ENCODE measurements at regions not wholly inside any gene's neighbourhood (a gene's known extent, or its start where the extent isn't known, plus 50 kb on each side); places are given as distances from the start of the nearest gene placed in this dataset.

DNA sequence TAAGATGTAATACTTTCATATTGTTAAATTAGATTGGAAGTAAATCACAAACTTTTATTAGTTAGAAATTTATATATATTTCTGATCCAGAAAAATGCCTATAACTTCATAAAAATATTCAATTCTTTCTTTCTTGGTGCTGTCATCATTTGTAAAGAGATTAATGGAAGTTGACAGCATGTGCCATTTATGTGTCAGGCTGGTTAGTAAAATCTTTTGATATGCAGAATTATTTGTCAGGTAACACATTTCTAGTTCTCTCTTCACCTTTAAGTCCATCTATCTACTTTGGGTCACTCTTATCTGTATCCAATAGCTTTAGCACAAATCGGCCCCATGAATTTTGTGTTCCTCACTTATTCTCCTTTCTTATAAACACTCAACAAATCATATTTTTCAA is 102.9 kb downstream of the ISL1 start:
- 83% methylated on average over 1 of the region's 1 CpG for WGBS (ENCODE audit: insufficient coverage)
- no peak for DNase-seq
- H3K4me1 ChIP-seq (ENCODE audit: control insufficient read depth, insufficient read depth, low read length): no peaks in the 10 kb centered on the region
- no peak overlapping the region for H3K4me3 ChIP-seq (ENCODE audit: low read length)
- no peaks in the 10 kb centered on the region for H3K36me3 ChIP-seq (ENCODE audit: control insufficient read depth, insufficient read depth, low read length)
- no peaks in the 10 kb centered on the region for H3K9me3 ChIP-seq (replicated peaks; ENCODE audit: control insufficient read depth, low read depth, low read length)
- H3K27me3 ChIP-seq (ENCODE audit: control insufficient read depth, insufficient read depth, low read length): no peaks in the 10 kb centered on the region
- no peak overlapping the region for H3K27ac ChIP-seq (ENCODE audit: low read length)

DNA sequence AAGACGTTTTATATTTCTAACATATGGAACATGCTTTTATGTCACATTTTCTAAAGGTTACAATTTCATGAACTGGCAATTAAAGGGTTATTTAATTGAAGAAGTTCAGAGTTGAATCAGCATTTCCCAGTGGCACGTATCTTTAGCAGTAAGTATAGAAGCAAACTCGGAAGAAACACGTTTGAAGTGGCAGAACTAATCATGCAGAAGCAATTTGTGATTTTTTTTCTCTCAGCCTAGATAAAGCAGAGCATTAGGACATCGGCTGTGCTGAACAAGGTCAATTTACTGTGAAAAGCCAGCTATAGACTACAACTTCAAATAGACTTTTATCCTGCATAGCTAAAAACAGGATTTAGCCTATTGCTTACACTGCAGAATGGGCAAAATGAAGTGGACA is 104.7 kb downstream of the ISL1 start:
- H3K27me3 ChIP-seq (ENCODE audit: control insufficient read depth, insufficient read depth, low read length): no peaks in the 10 kb centered on the region
- H3K4me1 ChIP-seq (ENCODE audit: control insufficient read depth, insufficient read depth, low read length): no peaks in the 10 kb centered on the region
- H3K27ac ChIP-seq (ENCODE audit: low read length): no peak overlapping the region
- no peak overlapping the region for H3K4me3 ChIP-seq (ENCODE audit: low read length)
- DNase-seq: no peak
- 4% methylated on average over 4 of the region's 5 CpGs for WGBS (ENCODE audit: insufficient coverage)
- no peaks in the 10 kb centered on the region for H3K36me3 ChIP-seq (ENCODE audit: control insufficient read depth, insufficient read depth, low read length)
- no peaks in the 10 kb centered on the region for H3K9me3 ChIP-seq (replicated peaks; ENCODE audit: control insufficient read depth, low read depth, low read length)

DNA sequence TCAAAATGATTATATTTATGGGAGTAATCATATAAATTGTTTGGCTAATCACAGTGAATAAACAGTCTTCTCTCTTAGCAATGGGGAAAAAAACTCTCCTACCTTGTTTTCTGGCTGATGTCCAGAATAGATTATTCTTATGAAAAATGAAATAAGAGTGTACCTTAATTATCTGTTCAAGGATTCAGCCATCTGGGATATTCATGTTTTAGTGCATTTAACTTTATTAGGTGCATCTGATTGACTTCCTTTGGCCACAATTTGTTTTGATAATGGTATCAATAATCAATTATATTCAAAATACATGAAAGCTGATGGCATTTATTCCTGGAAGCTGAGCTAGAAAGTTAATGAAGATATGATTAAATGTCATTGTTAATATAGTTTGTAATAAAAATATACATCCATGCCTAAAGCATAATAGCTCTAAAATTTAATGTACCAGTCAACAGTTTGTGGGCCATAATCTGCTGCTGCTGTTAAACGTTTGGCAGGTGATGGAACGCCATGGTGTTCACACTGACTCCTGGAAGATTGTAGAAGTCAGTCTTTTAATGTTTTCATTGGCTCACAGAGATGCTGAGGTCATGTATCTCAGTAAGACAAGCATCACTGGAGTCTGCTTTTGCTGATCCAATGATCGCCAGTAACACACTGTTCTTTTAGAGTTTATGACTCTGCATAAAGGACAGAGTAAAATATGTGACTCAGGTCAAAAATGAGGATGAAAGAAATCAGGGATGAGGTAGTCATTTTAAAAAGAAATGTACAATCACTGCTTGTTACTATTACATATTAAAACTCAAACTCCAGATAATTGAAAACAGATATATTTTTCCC is 105.8 kb downstream of the ISL1 start:
- Histone ChIP-seq H3K27ac (ENCODE audit: low read length) (no peak overlapping the region), H3K4me1 (ENCODE audit: control insufficient read depth, insufficient read depth, low read length) (no peaks in the 10 kb centered on the region), H3K9me3 (replicated peaks; ENCODE audit: control insufficient read depth, low read depth, low read length) (no peaks in the 10 kb centered on the region), H3K36me3 (ENCODE audit: control insufficient read depth, insufficient read depth, low read length) (no peaks in the 10 kb centered on the region), H3K4me3 (ENCODE audit: low read length) (no peak overlapping the region), H3K27me3 (ENCODE audit: control insufficient read depth, insufficient read depth, low read length) (no peaks in the 10 kb centered on the region)
- no peak for DNase-seq
- 47% methylated on average over 3 of the region's 3 CpGs for WGBS (ENCODE audit: insufficient coverage)

DNA sequence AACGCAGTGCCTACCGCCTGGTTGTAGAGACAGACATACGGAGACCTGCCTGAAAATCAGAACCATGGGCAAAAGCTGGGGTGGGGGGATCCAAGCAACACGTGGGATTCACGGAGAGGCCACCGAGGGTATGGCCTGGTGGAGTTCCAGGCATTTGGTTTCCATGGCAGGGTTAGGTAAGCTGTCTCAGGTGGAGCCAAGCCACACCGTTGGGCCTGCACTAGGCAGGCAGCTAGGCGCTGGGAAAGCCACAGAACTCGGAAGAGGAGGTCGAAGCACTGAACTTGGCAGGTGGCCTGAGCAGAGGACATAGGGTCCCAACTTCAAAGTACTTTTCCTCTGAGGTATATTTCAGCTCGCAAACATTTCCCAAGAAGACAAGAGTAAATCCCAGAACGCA is 111.6 kb downstream of the ISL1 start:
- Histone ChIP-seq H3K4me1 (ENCODE audit: control insufficient read depth, insufficient read depth, low read length) (no peaks in the 10 kb centered on the region), H3K9me3 (replicated peaks; ENCODE audit: control insufficient read depth, low read depth, low read length) (no peaks in the 10 kb centered on the region), H3K36me3 (ENCODE audit: control insufficient read depth, insufficient read depth, low read length) (no peaks in the 10 kb centered on the region), H3K27ac (ENCODE audit: low read length) (no peak overlapping the region), H3K4me3 (ENCODE audit: low read length) (no peak overlapping the region), H3K27me3 (ENCODE audit: control insufficient read depth, insufficient read depth, low read length) (no peaks in the 10 kb centered on the region)
- WGBS (ENCODE audit: insufficient coverage): 86% methylated on average over 12 of the region's 12 CpGs
- no peak for DNase-seq

DNA sequence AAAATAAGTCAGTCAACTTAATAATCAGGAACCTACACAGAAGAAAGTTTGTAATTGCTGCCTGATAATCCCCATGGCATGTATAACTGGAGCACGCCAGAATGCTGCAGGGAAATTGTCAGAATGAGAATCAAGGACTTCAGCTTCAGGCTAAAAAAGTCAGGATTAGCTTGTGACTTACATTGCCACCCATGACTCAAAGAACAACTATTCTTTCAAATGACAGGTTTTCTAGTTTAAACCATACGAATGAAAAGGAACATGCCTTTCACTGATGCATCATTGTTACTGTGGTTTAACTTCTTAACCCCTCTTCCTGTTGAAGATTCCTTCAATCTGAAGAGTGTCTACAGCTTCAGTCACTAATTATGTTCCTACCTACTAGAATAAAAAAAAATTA is 112.4 kb downstream of the ISL1 start:
- no CpG with 5 or more reads among the region's 2 CpGs for WGBS (ENCODE audit: insufficient coverage)
- Histone ChIP-seq H3K9me3 (replicated peaks; ENCODE audit: control insufficient read depth, low read depth, low read length) (no peaks in the 10 kb centered on the region), H3K4me1 (ENCODE audit: control insufficient read depth, insufficient read depth, low read length) (no peaks in the 10 kb centered on the region), H3K27me3 (ENCODE audit: control insufficient read depth, insufficient read depth, low read length) (no peaks in the 10 kb centered on the region), H3K27ac (ENCODE audit: low read length) (no peak overlapping the region), H3K36me3 (ENCODE audit: control insufficient read depth, insufficient read depth, low read length) (no peaks in the 10 kb centered on the region), H3K4me3 (ENCODE audit: low read length) (no peak overlapping the region)
- DNase-seq: no peak

DNA sequence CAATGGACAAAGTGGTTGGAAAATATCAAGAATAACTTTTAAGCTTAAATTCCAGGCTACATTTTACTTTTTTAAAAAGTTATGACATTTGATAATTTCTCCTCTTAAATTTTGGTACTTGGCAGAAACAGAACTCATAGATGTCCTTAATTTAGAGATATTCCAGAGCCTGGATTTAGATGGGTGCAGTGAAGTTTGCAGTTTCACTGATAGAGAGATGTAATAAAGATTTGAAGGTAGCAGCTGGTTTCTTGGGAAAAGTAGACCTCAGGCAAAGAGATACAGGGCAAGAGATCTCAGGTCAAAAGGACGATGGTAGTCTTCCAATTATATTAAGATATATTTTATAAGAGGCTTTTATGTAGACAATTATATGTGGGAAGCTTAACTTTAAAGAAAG is 134.6 kb downstream of the ISL1 start:
- no peaks in the 10 kb centered on the region for H3K36me3 ChIP-seq (ENCODE audit: control insufficient read depth, insufficient read depth, low read length)
- H3K27ac ChIP-seq (ENCODE audit: low read length): no peak overlapping the region
- DNase-seq: no peak
- no peaks in the 10 kb centered on the region for H3K4me1 ChIP-seq (ENCODE audit: control insufficient read depth, insufficient read depth, low read length)
- WGBS (ENCODE audit: insufficient coverage): no CpG with 5 or more reads among the region's 1 CpG
- no peak overlapping the region for H3K4me3 ChIP-seq (ENCODE audit: low read length)
- no peaks in the 10 kb centered on the region for H3K9me3 ChIP-seq (replicated peaks; ENCODE audit: control insufficient read depth, low read depth, low read length)
- H3K27me3 ChIP-seq (ENCODE audit: control insufficient read depth, insufficient read depth, low read length): no peaks in the 10 kb centered on the region

DNA sequence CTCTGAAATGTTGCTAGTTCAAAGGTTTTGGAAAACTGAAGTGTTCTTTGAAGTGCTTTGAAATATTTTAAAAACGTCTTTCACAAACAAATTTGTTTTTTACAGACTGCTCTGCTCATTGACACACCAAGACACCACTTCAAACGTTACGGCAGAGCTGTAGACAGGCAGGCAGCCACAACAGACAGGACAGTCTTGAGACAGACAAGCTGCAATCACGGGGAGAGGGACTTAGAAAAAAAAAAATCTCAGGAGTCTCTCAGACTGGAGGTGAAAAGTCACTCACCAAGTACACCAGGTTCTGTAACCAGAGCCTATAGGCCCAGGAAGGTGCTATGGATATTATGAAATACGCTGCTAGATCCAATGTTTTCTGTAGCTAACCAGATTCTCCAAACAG is 135.4 kb downstream of the ISL1 start:
- H3K36me3 ChIP-seq (ENCODE audit: control insufficient read depth, insufficient read depth, low read length): no peaks in the 10 kb centered on the region
- DNase-seq: no peak
- H3K27ac ChIP-seq (ENCODE audit: low read length): no peak overlapping the region
- no peaks in the 10 kb centered on the region for H3K4me1 ChIP-seq (ENCODE audit: control insufficient read depth, insufficient read depth, low read length)
- no peaks in the 10 kb centered on the region for H3K27me3 ChIP-seq (ENCODE audit: control insufficient read depth, insufficient read depth, low read length)
- 20% methylated on average over 2 of the region's 5 CpGs for WGBS (ENCODE audit: insufficient coverage)
- no peaks in the 10 kb centered on the region for H3K9me3 ChIP-seq (replicated peaks; ENCODE audit: control insufficient read depth, low read depth, low read length)
- no peak overlapping the region for H3K4me3 ChIP-seq (ENCODE audit: low read length)

DNA sequence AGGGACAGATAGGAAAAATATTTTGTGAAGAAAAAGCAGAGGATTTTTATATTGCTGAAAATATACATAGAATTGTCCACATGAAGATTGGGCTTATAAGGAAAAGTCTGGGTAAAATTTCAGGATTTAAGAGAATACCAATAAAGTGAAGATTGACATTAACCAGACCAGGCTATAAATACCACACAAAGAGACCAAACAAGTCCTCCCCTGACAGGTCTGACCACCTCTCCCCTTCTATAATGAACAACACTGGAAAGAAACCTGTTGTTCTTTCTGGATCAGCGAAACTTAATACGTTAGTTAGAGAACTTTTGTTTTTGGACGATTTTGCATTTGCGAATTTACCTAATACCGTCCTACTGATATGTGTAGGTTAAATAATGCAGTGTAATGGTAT is 138.3 kb downstream of the ISL1 start:
- H3K36me3 ChIP-seq (ENCODE audit: control insufficient read depth, insufficient read depth, low read length): no peaks in the 10 kb centered on the region
- no peak for DNase-seq
- H3K27ac ChIP-seq (ENCODE audit: low read length): no peak overlapping the region
- H3K27me3 ChIP-seq (ENCODE audit: control insufficient read depth, insufficient read depth, low read length): no peaks in the 10 kb centered on the region
- H3K9me3 ChIP-seq (replicated peaks; ENCODE audit: control insufficient read depth, low read depth, low read length): no peaks in the 10 kb centered on the region
- H3K4me3 ChIP-seq (ENCODE audit: low read length): no peak overlapping the region
- WGBS (ENCODE audit: insufficient coverage): no CpG with 5 or more reads among the region's 5 CpGs
- H3K4me1 ChIP-seq (ENCODE audit: control insufficient read depth, insufficient read depth, low read length): no peaks in the 10 kb centered on the region

DNA sequence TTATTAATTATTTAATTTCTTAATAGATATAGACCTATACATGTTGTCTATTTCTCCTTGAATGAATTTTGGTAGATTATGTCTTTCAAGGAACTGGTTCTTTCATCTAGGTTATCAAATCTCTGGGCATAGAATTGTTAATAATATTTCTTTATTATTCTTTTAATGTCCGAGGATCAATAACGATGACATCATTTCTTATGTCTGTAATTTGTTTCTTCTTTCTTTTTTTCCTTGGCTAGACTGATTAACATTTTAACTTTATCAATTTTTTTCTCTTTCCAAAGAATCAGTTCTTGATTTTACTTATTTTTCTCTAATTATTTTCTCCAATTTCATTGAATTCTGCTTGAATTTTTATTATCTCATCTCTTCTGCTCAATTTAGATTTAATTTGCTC is 156.0 kb downstream of the ISL1 start:
- Histone ChIP-seq H3K27me3 (ENCODE audit: control insufficient read depth, insufficient read depth, low read length) (no peaks in the 10 kb centered on the region), H3K36me3 (ENCODE audit: control insufficient read depth, insufficient read depth, low read length) (no peaks in the 10 kb centered on the region), H3K9me3 (replicated peaks; ENCODE audit: control insufficient read depth, low read depth, low read length) (peaks cover 2% of the 10 kb centered on the region), H3K4me3 (ENCODE audit: low read length) (no peak overlapping the region), H3K4me1 (ENCODE audit: control insufficient read depth, insufficient read depth, low read length) (no peaks in the 10 kb centered on the region), H3K27ac (ENCODE audit: low read length) (no peak overlapping the region)
- no peak for DNase-seq
- WGBS (ENCODE audit: insufficient coverage): no CpG with 5 or more reads among the region's 2 CpGs

DNA sequence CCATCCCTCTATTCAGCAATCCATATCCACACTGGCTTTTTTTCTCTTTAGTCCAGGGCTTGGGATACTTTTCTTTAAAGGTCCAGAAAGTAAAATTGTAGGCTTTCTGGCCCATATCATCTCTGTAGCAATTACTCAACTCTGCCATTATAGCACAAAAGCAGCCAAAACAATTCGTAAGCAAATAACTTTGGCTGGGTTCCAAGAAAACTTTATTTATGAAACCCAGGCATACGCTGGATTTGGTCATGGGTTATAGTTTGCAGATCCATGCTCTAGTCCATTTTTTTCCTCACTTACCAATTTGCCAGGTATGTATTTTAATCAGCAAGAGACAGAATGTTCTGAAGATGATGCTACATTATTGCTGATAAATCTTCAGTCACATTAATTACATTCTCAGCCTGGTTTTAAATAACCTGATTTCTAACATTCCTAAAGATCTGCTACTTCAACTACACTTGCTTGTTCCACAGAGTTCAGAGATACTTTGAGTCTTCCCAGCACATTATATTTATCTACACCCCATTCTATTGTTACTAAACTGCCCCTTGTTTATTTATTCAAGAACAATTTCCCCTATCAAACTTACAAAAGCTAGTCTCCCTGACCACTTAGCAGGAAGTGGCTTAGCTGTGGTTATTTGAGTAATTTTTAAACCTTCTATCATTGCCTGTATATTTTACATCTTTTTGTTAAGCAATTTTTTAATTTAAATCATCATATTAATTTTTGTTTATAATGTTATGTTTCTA is 161.0 kb downstream of the ISL1 start:
- H3K36me3 ChIP-seq (ENCODE audit: control insufficient read depth, insufficient read depth, low read length): no peaks in the 10 kb centered on the region
- no peak for DNase-seq
- H3K27ac ChIP-seq (ENCODE audit: low read length): no peak overlapping the region
- no peaks in the 10 kb centered on the region for H3K4me1 ChIP-seq (ENCODE audit: control insufficient read depth, insufficient read depth, low read length)
- no peaks in the 10 kb centered on the region for H3K27me3 ChIP-seq (ENCODE audit: control insufficient read depth, insufficient read depth, low read length)
- H3K9me3 ChIP-seq (replicated peaks; ENCODE audit: control insufficient read depth, low read depth, low read length): no peaks in the 10 kb centered on the region
- no CpG with 5 or more reads among the region's 2 CpGs for WGBS (ENCODE audit: insufficient coverage)
- no peak overlapping the region for H3K4me3 ChIP-seq (ENCODE audit: low read length)
